ENCODE measurements at regions not wholly inside any gene's neighbourhood (a gene's known extent, or its start where the extent isn't known, plus 50 kb on each side); places are given as distances from the start of the nearest gene placed in this dataset.

DNA sequence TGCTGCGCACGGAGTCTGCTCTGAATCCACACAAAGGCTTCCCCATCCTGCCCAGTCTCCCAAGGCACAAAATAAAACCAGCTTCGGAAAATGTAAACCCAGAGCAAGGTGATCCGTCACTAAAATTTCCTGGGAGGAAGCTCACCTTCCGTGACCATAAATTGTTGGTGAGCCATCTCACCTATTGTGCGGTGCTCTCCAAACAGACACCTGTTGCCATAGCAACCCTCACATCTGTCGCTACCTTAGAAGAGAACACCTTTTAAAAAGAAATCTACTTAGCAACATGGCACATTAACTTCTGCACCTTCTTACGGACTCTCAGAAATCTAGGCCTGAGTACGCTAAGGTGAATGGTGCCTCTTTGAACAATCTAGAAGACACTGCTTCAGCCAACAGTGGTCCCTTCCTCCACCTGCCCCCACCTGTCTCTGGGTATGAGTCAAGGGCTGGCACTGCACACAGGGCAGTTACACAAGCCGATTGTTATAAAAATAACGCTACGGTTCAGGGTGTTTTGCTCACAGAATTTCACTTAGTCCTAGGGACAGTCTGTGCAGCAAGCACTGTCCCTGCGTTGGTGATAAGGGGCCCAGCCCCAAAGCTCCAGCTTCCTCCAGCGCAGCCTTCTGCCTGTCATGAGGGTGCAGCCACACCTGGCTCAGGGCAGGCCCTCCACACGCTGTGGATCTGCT lies 114.9 kb upstream of the ID2 start:
- Histone ChIP-seq H3K4me2 (replicated peaks; ENCODE audit: extremely low read depth, low read length, poor library complexity, severe bottlenecking) (no peak overlapping the region), H3K9me3 (replicated peaks in 1 of 2; ENCODE audit: control insufficient read depth in 1 of 2, insufficient read depth in 1 of 2, low read length in 2 of 2) (peaks cover 0 to 2% of the 10 kb centered on the region in 2 donors), H3K4me3 (replicated peaks in 1 of 3; ENCODE audit: low read depth in 2 of 3, low read length in 3 of 3) (no peak overlapping the region), H2AFZ (ENCODE audit: insufficient read depth, low read depth, low read length, poor library complexity, severe bottlenecking) (no peak overlapping the region), H3K27ac (ENCODE audit: low read depth in 1 of 2, low read length in 2 of 2) (no peak overlapping the region), H3K4me1 (ENCODE audit: control insufficient read depth in 1 of 2, insufficient read depth in 2 of 2, low read length in 2 of 2) (no peaks in the 10 kb centered on the region), H3K27me3 (ENCODE audit: control insufficient read depth in 2 of 2, insufficient read depth in 2 of 2, low read length in 2 of 2) (no peaks in the 10 kb centered on the region), H3K36me3 (replicated peaks in 1 of 2; ENCODE audit: control insufficient read depth in 1 of 2, insufficient read depth in 2 of 2, low read length in 2 of 2) (no peaks in the 10 kb centered on the region), H4K20me1 (ENCODE audit: insufficient read depth, low read length) (no peaks in the 10 kb centered on the region), H3K9ac (ENCODE audit: insufficient read depth, low read length, poor library complexity, severe bottlenecking) (no peak overlapping the region), H3K79me2 (ENCODE audit: insufficient read depth, low read length) (no peaks in the 10 kb centered on the region)
- Mint-ChIP-seq H3K27ac (peak overlapping the region in 1 of 7 donors; percentile 6), H3K4me3 (no peak overlapping the region), H3K36me3 (peaks cover 0 to under 1% of the 10 kb centered on the region in 2 donors), H3K27me3 (ENCODE audit: low read depth in 3 of 3) (peaks cover 0 to 6% (median 4%) of the 10 kb centered on the region in 3 donors), H3K4me1 (peaks cover 8% of the 10 kb centered on the region), H3K9me3 (peaks cover 0 to 6% (median 2%) of the 10 kb centered on the region in 7 donors)
- intact Hi-C loops (cut with micrococcal nuclease): no loop called here
- WGBS (ENCODE audit: insufficient coverage): 97% methylated on average over 14 of the region's 15 CpGs
- TF ChIP-seq, protein P1, sequence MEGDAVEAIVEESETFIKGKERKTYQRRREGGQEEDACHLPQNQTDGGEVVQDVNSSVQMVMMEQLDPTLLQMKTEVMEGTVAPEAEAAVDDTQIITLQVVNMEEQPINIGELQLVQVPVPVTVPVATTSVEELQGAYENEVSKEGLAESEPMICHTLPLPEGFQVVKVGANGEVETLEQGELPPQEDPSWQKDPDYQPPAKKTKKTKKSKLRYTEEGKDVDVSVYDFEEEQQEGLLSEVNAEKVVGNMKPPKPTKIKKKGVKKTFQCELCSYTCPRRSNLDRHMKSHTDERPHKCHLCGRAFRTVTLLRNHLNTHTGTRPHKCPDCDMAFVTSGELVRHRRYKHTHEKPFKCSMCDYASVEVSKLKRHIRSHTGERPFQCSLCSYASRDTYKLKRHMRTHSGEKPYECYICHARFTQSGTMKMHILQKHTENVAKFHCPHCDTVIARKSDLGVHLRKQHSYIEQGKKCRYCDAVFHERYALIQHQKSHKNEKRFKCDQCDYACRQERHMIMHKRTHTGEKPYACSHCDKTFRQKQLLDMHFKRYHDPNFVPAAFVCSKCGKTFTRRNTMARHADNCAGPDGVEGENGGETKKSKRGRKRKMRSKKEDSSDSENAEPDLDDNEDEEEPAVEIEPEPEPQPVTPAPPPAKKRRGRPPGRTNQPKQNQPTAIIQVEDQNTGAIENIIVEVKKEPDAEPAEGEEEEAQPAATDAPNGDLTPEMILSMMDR (IDR thresholded peaks at IDR 0.05): no peak
- no peak for DNase-seq

DNA sequence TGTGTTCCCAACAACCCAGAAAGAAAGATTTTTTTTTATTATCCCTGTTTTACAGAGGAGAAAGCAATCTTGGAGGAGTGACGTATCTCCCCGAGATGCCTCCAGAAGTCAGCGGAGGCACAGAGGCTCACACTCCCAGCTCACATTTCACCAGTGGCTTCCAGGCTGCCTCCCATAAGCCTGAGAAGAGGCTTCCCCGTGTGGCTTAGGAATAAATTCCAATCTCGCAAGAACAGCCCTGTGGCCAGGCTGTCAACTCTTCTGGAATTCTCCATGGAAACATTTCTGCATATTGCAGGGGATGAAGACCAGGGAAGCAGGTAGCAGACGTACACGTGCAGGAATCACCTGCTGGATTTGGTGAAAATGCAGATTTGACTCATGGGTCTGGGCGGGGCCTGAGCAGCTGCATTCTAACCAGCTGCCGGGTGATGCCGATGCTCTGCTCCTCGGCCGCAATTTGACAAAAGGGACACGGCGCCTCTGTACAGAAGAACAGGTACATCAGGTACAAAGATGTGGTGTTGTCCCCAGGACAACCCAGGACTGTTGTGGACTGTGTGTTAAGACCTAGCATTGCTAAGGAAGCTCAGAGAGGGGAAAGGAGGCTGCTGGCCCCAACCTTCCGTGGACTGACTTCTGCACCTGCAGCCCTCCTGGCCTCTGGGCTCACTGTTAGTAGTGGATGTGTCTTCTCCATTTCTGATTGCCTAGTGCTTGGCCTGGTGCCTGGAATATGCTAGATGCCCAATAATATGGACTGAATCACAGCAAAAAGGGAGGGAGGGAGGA lies 114.2 kb upstream of the ID2 start:
- no peaks in the 10 kb centered on the region for H3K36me3 ChIP-seq (replicated peaks in 1 of 2; ENCODE audit: control insufficient read depth in 1 of 2, insufficient read depth in 2 of 2, low read length in 2 of 2)
- TF ChIP-seq, protein P1 (IDR thresholded peaks at IDR 0.05): no peak
- H3K4me2 ChIP-seq (replicated peaks; ENCODE audit: extremely low read depth, low read length, poor library complexity, severe bottlenecking): no peak overlapping the region
- H3K36me3 Mint-ChIP-seq: no peaks in the 10 kb centered on the region
- H3K79me2 ChIP-seq (ENCODE audit: insufficient read depth, low read length): no peaks in the 10 kb centered on the region
- peak overlapping the region in 2 of 7 donors; percentile 6 to 32 for H3K27ac Mint-ChIP-seq
- H3K4me1 ChIP-seq (ENCODE audit: control insufficient read depth in 1 of 2, insufficient read depth in 2 of 2, low read length in 2 of 2): no peaks in the 10 kb centered on the region
- H4K20me1 ChIP-seq (ENCODE audit: insufficient read depth, low read length): no peaks in the 10 kb centered on the region
- no peak overlapping the region for H2AFZ ChIP-seq (ENCODE audit: insufficient read depth, low read depth, low read length, poor library complexity, severe bottlenecking)
- no peak overlapping the region for H3K4me3 Mint-ChIP-seq
- H3K4me3 ChIP-seq (replicated peaks in 1 of 3; ENCODE audit: low read depth in 2 of 3, low read length in 3 of 3): no peak overlapping the region
- WGBS (ENCODE audit: insufficient coverage): 98% methylated on average over 12 of the region's 15 CpGs
- no peaks in the 10 kb centered on the region for H3K9me3 ChIP-seq (replicated peaks in 1 of 2; ENCODE audit: control insufficient read depth in 1 of 2, insufficient read depth in 1 of 2, low read length in 2 of 2)
- no peak overlapping the region for H3K27ac ChIP-seq (ENCODE audit: low read depth in 1 of 2, low read length in 2 of 2)
- H3K4me1 Mint-ChIP-seq: peaks cover 8% of the 10 kb centered on the region
- DNase-seq: no peak
- H3K9me3 Mint-ChIP-seq: peaks cover 0 to 2% (median 0%) of the 10 kb centered on the region in 7 donors
- H3K27me3 ChIP-seq (ENCODE audit: control insufficient read depth in 2 of 2, insufficient read depth in 2 of 2, low read length in 2 of 2): no peaks in the 10 kb centered on the region
- peaks cover 0 to 4% (median 4%) of the 10 kb centered on the region in 3 donors for H3K27me3 Mint-ChIP-seq (ENCODE audit: low read depth in 3 of 3)
- no peak overlapping the region for H3K9ac ChIP-seq (ENCODE audit: insufficient read depth, low read length, poor library complexity, severe bottlenecking)
- intact Hi-C loops (cut with micrococcal nuclease): no loop called here

All from CD14-positive monocyte (primary cell).